ENCODE measurements at regions not wholly inside any gene's neighbourhood (a gene's known extent, or its start where the extent isn't known, plus 50 kb on each side); places are given as distances from the start of the nearest gene placed in this dataset.

- TF ChIP-seq, protein P1, sequence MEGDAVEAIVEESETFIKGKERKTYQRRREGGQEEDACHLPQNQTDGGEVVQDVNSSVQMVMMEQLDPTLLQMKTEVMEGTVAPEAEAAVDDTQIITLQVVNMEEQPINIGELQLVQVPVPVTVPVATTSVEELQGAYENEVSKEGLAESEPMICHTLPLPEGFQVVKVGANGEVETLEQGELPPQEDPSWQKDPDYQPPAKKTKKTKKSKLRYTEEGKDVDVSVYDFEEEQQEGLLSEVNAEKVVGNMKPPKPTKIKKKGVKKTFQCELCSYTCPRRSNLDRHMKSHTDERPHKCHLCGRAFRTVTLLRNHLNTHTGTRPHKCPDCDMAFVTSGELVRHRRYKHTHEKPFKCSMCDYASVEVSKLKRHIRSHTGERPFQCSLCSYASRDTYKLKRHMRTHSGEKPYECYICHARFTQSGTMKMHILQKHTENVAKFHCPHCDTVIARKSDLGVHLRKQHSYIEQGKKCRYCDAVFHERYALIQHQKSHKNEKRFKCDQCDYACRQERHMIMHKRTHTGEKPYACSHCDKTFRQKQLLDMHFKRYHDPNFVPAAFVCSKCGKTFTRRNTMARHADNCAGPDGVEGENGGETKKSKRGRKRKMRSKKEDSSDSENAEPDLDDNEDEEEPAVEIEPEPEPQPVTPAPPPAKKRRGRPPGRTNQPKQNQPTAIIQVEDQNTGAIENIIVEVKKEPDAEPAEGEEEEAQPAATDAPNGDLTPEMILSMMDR (IDR thresholded peaks at IDR 0.05): no peak
- peaks cover 9% of the 10 kb centered on the region for H3K9me3 ChIP-seq
- no peaks in the 10 kb centered on the region for H3K36me3 ChIP-seq
- no peaks in the 10 kb centered on the region for H3K27me3 ChIP-seq
- no peak overlapping the region for H3K4me3 ChIP-seq (ENCODE audit: low read depth in 1 of 2, low read length in 1 of 2)
- no peaks in the 10 kb centered on the region for H3K4me1 ChIP-seq (ENCODE audit: control insufficient read depth in 1 of 2, insufficient read depth in 1 of 2, low read depth in 1 of 2, low read length in 1 of 2)
- H3K27ac ChIP-seq: no peak overlapping the region
Measured at GRCh38 chr19:31718032-31718431, 368.8 kb upstream of the TSHZ3 start.

- no peaks in the 10 kb centered on the region for H3K36me3 ChIP-seq
- no peaks in the 10 kb centered on the region for H3K27me3 ChIP-seq
- no peak overlapping the region for H3K27ac ChIP-seq
- H3K4me1 ChIP-seq (ENCODE audit: control insufficient read depth in 1 of 2, insufficient read depth in 1 of 2, low read depth in 1 of 2, low read length in 1 of 2): no peaks in the 10 kb centered on the region
- TF ChIP-seq, protein P1 (IDR thresholded peaks at IDR 0.05): no peak
- peaks cover 7% of the 10 kb centered on the region for H3K9me3 ChIP-seq
- H3K4me3 ChIP-seq (ENCODE audit: low read depth in 1 of 2, low read length in 1 of 2): no peak overlapping the region
Measured at GRCh38 chr19:31718898-31719297, 369.7 kb upstream of the TSHZ3 start.

DNA sequence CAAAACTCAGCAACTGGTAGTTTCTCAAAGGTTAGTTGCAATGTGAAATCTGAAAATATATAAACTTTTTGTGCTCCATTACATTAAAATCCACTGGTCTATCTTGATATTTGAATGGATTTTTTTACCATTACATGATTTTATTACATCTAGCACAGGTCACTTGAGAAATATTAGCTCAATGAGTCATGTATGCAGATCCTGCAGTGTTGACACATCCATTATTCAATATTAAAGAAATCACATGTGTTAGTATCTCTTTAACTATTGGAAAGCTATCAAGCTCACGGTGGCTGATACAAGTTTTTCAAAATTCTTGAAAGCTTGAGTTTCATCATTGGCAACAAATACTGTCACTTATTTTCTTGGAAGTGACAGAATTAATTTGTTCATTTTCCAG is 373.9 kb upstream of the TSHZ3 start:
- H3K4me1 ChIP-seq (ENCODE audit: control insufficient read depth in 1 of 2, insufficient read depth in 1 of 2, low read depth in 1 of 2, low read length in 1 of 2): no peaks in the 10 kb centered on the region
- no peak overlapping the region for H3K4me3 ChIP-seq (ENCODE audit: low read depth in 1 of 2, low read length in 1 of 2)
- no peaks in the 10 kb centered on the region for H3K36me3 ChIP-seq
- TF ChIP-seq, protein P1 (IDR thresholded peaks at IDR 0.05): no peak
- no peak overlapping the region for H3K27ac ChIP-seq
- H3K27me3 ChIP-seq: no peaks in the 10 kb centered on the region
- H3K9me3 ChIP-seq: no peaks in the 10 kb centered on the region

GRCh38 chr19:31725051-31725450 is 375.8 kb upstream of the TSHZ3 start:
- Histone ChIP-seq H3K4me1 (ENCODE audit: control insufficient read depth in 1 of 2, insufficient read depth in 1 of 2, low read depth in 1 of 2, low read length in 1 of 2) (no peaks in the 10 kb centered on the region), H3K27me3 (no peaks in the 10 kb centered on the region), H3K4me3 (ENCODE audit: low read depth in 1 of 2, low read length in 1 of 2) (no peak overlapping the region), H3K36me3 (no peaks in the 10 kb centered on the region), H3K9me3 (no peaks in the 10 kb centered on the region), H3K27ac (no peak overlapping the region)
- TF ChIP-seq, protein P1 (IDR thresholded peaks at IDR 0.05): no peak

DNA sequence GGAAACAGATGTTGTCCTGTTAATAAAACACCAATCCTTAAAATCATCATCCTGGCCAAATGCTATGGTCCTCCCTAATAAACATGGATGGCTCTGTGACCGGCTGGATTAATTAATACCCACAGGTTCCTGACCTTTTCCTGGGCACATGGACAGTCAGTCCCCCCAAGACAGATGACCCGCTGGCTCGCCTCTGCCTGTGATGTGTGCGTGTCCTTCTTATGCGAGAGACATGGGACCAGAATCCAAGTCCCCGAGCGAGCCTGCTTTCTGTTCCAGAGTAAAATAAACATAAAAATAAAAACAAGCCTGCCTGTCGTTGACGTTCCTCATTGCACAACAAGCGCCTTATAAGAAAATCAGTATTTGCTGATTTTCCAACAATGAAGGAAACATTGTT is 378.3 kb upstream of the TSHZ3 start:
- no peak overlapping the region for H3K27ac ChIP-seq
- H3K36me3 ChIP-seq: no peaks in the 10 kb centered on the region
- H3K27me3 ChIP-seq: no peaks in the 10 kb centered on the region
- H3K4me1 ChIP-seq (ENCODE audit: control insufficient read depth in 1 of 2, insufficient read depth in 1 of 2, low read depth in 1 of 2, low read length in 1 of 2): no peaks in the 10 kb centered on the region
- TF ChIP-seq, protein P1 (IDR thresholded peaks at IDR 0.05): no peak
- H3K4me3 ChIP-seq (ENCODE audit: low read depth in 1 of 2, low read length in 1 of 2): no peak overlapping the region
- H3K9me3 ChIP-seq: no peaks in the 10 kb centered on the region

- H3K4me3 ChIP-seq (ENCODE audit: low read depth in 1 of 2, low read length in 1 of 2): no peak overlapping the region
- TF ChIP-seq, protein P1 (IDR thresholded peaks at IDR 0.05): no peak
- no peaks in the 10 kb centered on the region for H3K9me3 ChIP-seq
- H3K36me3 ChIP-seq: no peaks in the 10 kb centered on the region
- no peak overlapping the region for H3K27ac ChIP-seq
- no peaks in the 10 kb centered on the region for H3K27me3 ChIP-seq
- no peaks in the 10 kb centered on the region for H3K4me1 ChIP-seq (ENCODE audit: control insufficient read depth in 1 of 2, insufficient read depth in 1 of 2, low read depth in 1 of 2, low read length in 1 of 2)
Measured at GRCh38 chr19:31730270-31730669, 381.0 kb upstream of the TSHZ3 start.
